HG02763 (cell line): ENCODE measurements at regions not wholly inside any gene's neighbourhood (a gene's known extent, or its start where the extent isn't known, plus 50 kb on each side); places are given as distances from the start of the nearest gene placed in this dataset.

Experiments used
- ATAC-seq: cut with Tn5 transposase; IDR thresholded peaks from one replicate; pipeline ENCODE4 v1.9.1; 2021; ENCODE audit warnings: mild to moderate bottlenecking, moderate library complexity; ENCODE audit not compliant: unreplicated experiment

- ATAC-seq, result no peak
Observed at GRCh38 chr5:54774281-54775170, 210.9 kb downstream of the ESM1 start.

GRCh38 chr5:54772684-54773083 is 212.7 kb downstream of the ESM1 start:
- ATAC-seq, result no peak

- no peak for ATAC-seq
Observed at GRCh38 chr5:54772231-54772630, 213.2 kb downstream of the ESM1 start.

GRCh38 chr5:54769746-54770145 is 215.6 kb downstream of the ESM1 start:
- no peak for ATAC-seq

- ATAC-seq, result no peak
Observed at GRCh38 chr5:54769072-54769471, 216.3 kb downstream of the ESM1 start.

- ATAC-seq, result no peak
Observed at GRCh38 chr5:54766748-54767147, 218.6 kb downstream of the ESM1 start.

- no peak for ATAC-seq
Observed at GRCh38 chr5:54765165-54766028, 220.0 kb downstream of the ESM1 start.

- no peak for ATAC-seq
Observed at GRCh38 chr5:54764102-54765090, 221.0 kb downstream of the ESM1 start.

- no peak for ATAC-seq
Observed at GRCh38 chr5:54761213-54761701, 224.1 kb downstream of the ESM1 start.

- no peak for ATAC-seq
Observed at GRCh38 chr5:54760182-54760935, 225.0 kb downstream of the ESM1 start.

- ATAC-seq, result no peak
Observed at GRCh38 chr5:54758038-54758437, 227.4 kb downstream of the ESM1 start.

- ATAC-seq, result no peak
Observed at GRCh38 chr5:54757541-54757940, 227.9 kb downstream of the ESM1 start.

GRCh38 chr5:54756796-54757402 is 228.5 kb downstream of the ESM1 start:
- ATAC-seq, result no peak

- ATAC-seq, result no peak
Observed at GRCh38 chr5:54756301-54756700, 229.1 kb downstream of the ESM1 start.

GRCh38 chr5:54754878-54755277 is 230.5 kb downstream of the ESM1 start:
- ATAC-seq, result no peak

GRCh38 chr5:54754420-54754819 is 231.0 kb downstream of the ESM1 start:
- no peak for ATAC-seq

GRCh38 chr5:54753753-54754152 is 231.6 kb downstream of the ESM1 start:
- ATAC-seq, result no peak

- ATAC-seq, result peak; percentile 88
Observed at GRCh38 chr5:54753034-54753433, 232.4 kb downstream of the ESM1 start.

GRCh38 chr5:54748527-54748926 is 231.0 kb downstream of the SNX18 start:
- no peak for ATAC-seq
